ENCODE measurements at regions not wholly inside any gene's neighbourhood (a gene's known extent, or its start where the extent isn't known, plus 50 kb on each side); places are given as distances from the start of the nearest gene placed in this dataset.
"Not testable (repeated sequence)": the region's sequence is repeated elsewhere in the genome, so short reads cannot be mapped to it uniquely, and the experiment has no call there.

- Mint-ChIP-seq H3K9me3 (no peaks in the 10 kb centered on the region), H3K4me1 (peaks cover 10% of the 10 kb centered on the region), H3K27ac (no peak overlapping the region), H3K4me3 (no peak overlapping the region), H3K36me3 (ENCODE audit: low read depth) (no peaks in the 10 kb centered on the region), H3K27me3 (peaks cover 4% of the 10 kb centered on the region)
- no peak for ATAC-seq (replicated peaks)
Observed at GRCh38 chr10:43851030-43851429, 202.3 kb upstream of the ZNF32 start.

GRCh38 chr10:43849551-43849950 is 200.9 kb upstream of the ZNF32 start:
- H3K27me3 Mint-ChIP-seq, result peaks cover 4% of the 10 kb centered on the region
- no peak overlapping the region for H3K27ac Mint-ChIP-seq
- H3K4me1 Mint-ChIP-seq, result peaks cover 19% of the 10 kb centered on the region
- no peak for ATAC-seq (replicated peaks)
- no peak overlapping the region for H3K4me3 Mint-ChIP-seq
- no peaks in the 10 kb centered on the region for H3K36me3 Mint-ChIP-seq (ENCODE audit: low read depth)
- H3K9me3 Mint-ChIP-seq, result no peaks in the 10 kb centered on the region

- Mint-ChIP-seq H3K27ac (peak overlapping the region; percentile 87), H3K27me3 (no peaks in the 10 kb centered on the region), H3K4me3 (peak overlapping the region; percentile 82), H3K4me1 (peaks cover 19% of the 10 kb centered on the region), H3K9me3 (no peaks in the 10 kb centered on the region), H3K36me3 (ENCODE audit: low read depth) (no peaks in the 10 kb centered on the region)
- ATAC-seq (replicated peaks), result no peak
Observed at GRCh38 chr10:43846968-43847367, 198.3 kb upstream of the ZNF32 start.

GRCh38 chr10:43846187-43846680 is 197.6 kb upstream of the ZNF32 start:
- peak; percentile 94 for ATAC-seq (replicated peaks)
- Mint-ChIP-seq H3K27ac (peak overlapping the region; percentile 87), H3K4me3 (peak overlapping the region; percentile 82), H3K36me3 (ENCODE audit: low read depth) (no peaks in the 10 kb centered on the region), H3K27me3 (no peaks in the 10 kb centered on the region), H3K9me3 (no peaks in the 10 kb centered on the region), H3K4me1 (peaks cover 19% of the 10 kb centered on the region)

- peaks cover 19% of the 10 kb centered on the region for H3K4me1 Mint-ChIP-seq
- H3K27me3 Mint-ChIP-seq, result no peaks in the 10 kb centered on the region
- ATAC-seq (replicated peaks), result no peak
- H3K36me3 Mint-ChIP-seq (ENCODE audit: low read depth), result no peaks in the 10 kb centered on the region
- no peaks in the 10 kb centered on the region for H3K9me3 Mint-ChIP-seq
- H3K27ac Mint-ChIP-seq, result peak overlapping the region; percentile 20
- peak overlapping the region; percentile 82 for H3K4me3 Mint-ChIP-seq
Observed at GRCh38 chr10:43845121-43845520, 196.4 kb upstream of the ZNF32 start.

- H3K36me3 Mint-ChIP-seq (ENCODE audit: low read depth), result no peaks in the 10 kb centered on the region
- no peak overlapping the region for H3K4me3 Mint-ChIP-seq
- H3K9me3 Mint-ChIP-seq, result no peaks in the 10 kb centered on the region
- no peak for ATAC-seq (replicated peaks)
- H3K27ac Mint-ChIP-seq, result no peak overlapping the region
- peaks cover 19% of the 10 kb centered on the region for H3K4me1 Mint-ChIP-seq
- no peaks in the 10 kb centered on the region for H3K27me3 Mint-ChIP-seq
Observed at GRCh38 chr10:43844221-43844620, 195.5 kb upstream of the ZNF32 start.

- ATAC-seq (replicated peaks), result no peak
- no peak overlapping the region for H3K4me3 Mint-ChIP-seq
- H3K27ac Mint-ChIP-seq, result no peak overlapping the region
- H3K4me1 Mint-ChIP-seq, result peaks cover 19% of the 10 kb centered on the region
- no peaks in the 10 kb centered on the region for H3K27me3 Mint-ChIP-seq
- H3K36me3 Mint-ChIP-seq (ENCODE audit: low read depth), result no peaks in the 10 kb centered on the region
- no peaks in the 10 kb centered on the region for H3K9me3 Mint-ChIP-seq
Observed at GRCh38 chr10:43843321-43844101, 194.8 kb upstream of the ZNF32 start.

- no peak for ATAC-seq (replicated peaks)
- Mint-ChIP-seq H3K36me3 (ENCODE audit: low read depth) (no peaks in the 10 kb centered on the region), H3K9me3 (no peaks in the 10 kb centered on the region), H3K4me3 (no peak overlapping the region), H3K27ac (no peak overlapping the region), H3K4me1 (peaks cover 19% of the 10 kb centered on the region), H3K27me3 (no peaks in the 10 kb centered on the region)
Observed at GRCh38 chr10:43842496-43842895, 193.8 kb upstream of the ZNF32 start.

- no peak for ATAC-seq (replicated peaks)
- Mint-ChIP-seq H3K9me3 (no peaks in the 10 kb centered on the region), H3K27ac (no peak overlapping the region), H3K4me1 (peaks cover 19% of the 10 kb centered on the region), H3K4me3 (no peak overlapping the region), H3K36me3 (ENCODE audit: low read depth) (no peaks in the 10 kb centered on the region), H3K27me3 (no peaks in the 10 kb centered on the region)
Observed at GRCh38 chr10:43842072-43842471, 193.4 kb upstream of the ZNF32 start.

- H3K4me1 Mint-ChIP-seq, result peaks cover 2% of the 10 kb centered on the region
- no peaks in the 10 kb centered on the region for H3K9me3 Mint-ChIP-seq
- H3K27ac Mint-ChIP-seq, result no peak overlapping the region
- H3K27me3 Mint-ChIP-seq, result no peaks in the 10 kb centered on the region
- H3K4me3 Mint-ChIP-seq, result no peak overlapping the region
- ATAC-seq (replicated peaks), result no peak
- H3K36me3 Mint-ChIP-seq (ENCODE audit: low read depth), result no peaks in the 10 kb centered on the region
Observed at GRCh38 chr10:43839973-43840372, 191.3 kb upstream of the ZNF32 start.

GRCh38 chr10:43834751-43835150 is 186.1 kb upstream of the ZNF32 start:
- not testable (repeated sequence) for H3K27ac Mint-ChIP-seq; ATAC-seq (replicated peaks); H3K4me3 Mint-ChIP-seq; H3K36me3 Mint-ChIP-seq (ENCODE audit: low read depth); H3K4me1 Mint-ChIP-seq; H3K9me3 Mint-ChIP-seq; H3K27me3 Mint-ChIP-seq

GRCh38 chr10:43827853-43828252 is 179.2 kb upstream of the ZNF32 start:
- no peak for ATAC-seq (replicated peaks)
- Mint-ChIP-seq H3K27ac (no peak overlapping the region), H3K27me3 (no peaks in the 10 kb centered on the region), H3K36me3 (ENCODE audit: low read depth) (no peaks in the 10 kb centered on the region), H3K4me3 (no peak overlapping the region), H3K9me3 (no peaks in the 10 kb centered on the region), H3K4me1 (no peaks in the 10 kb centered on the region)

GRCh38 chr10:43825984-43826383 is 177.3 kb upstream of the ZNF32 start:
- no peaks in the 10 kb centered on the region for H3K9me3 Mint-ChIP-seq

GRCh38 chr10:43825421-43825820 is 176.7 kb upstream of the ZNF32 start:
- Mint-ChIP-seq H3K9me3 (no peaks in the 10 kb centered on the region), H3K36me3 (ENCODE audit: low read depth) (no peaks in the 10 kb centered on the region), H3K27ac (no peak overlapping the region), H3K27me3 (no peaks in the 10 kb centered on the region), H3K4me3 (no peak overlapping the region), H3K4me1 (no peaks in the 10 kb centered on the region)
- ATAC-seq (replicated peaks), result no peak

More at GRCh38 chr10:43825984-43826383, 177.3 kb upstream of the ZNF32 start:
- H3K27me3 Mint-ChIP-seq, result no peaks in the 10 kb centered on the region
- no peaks in the 10 kb centered on the region for H3K4me1 Mint-ChIP-seq
- no peak overlapping the region for H3K4me3 Mint-ChIP-seq
- H3K36me3 Mint-ChIP-seq (ENCODE audit: low read depth), result no peaks in the 10 kb centered on the region
- ATAC-seq (replicated peaks), result no peak
- no peak overlapping the region for H3K27ac Mint-ChIP-seq

GRCh38 chr10:43824934-43825333 is 176.3 kb upstream of the ZNF32 start:
- Mint-ChIP-seq H3K4me3 (no peak overlapping the region), H3K36me3 (ENCODE audit: low read depth) (no peaks in the 10 kb centered on the region), H3K27ac (no peak overlapping the region), H3K4me1 (no peaks in the 10 kb centered on the region), H3K9me3 (no peaks in the 10 kb centered on the region), H3K27me3 (no peaks in the 10 kb centered on the region)
- ATAC-seq (replicated peaks), result no peak

Measured in activated T-helper 17 cell treated with anti-CD3 and anti-CD28 coated beads, Interleukin-2, amount 50 U/mL, for 72 hours (primary cell).